ENCODE measurements at regions not wholly inside any gene's neighbourhood (a gene's known extent, or its start where the extent isn't known, plus 50 kb on each side); places are given as distances from the start of the nearest gene placed in this dataset.

- no peaks in the 10 kb centered on the region for H3F3A ChIP-seq (ENCODE audit: insufficient read depth, low read length)
Measured at GRCh38 chr9:13814647-13815400, 499.1 kb downstream of the NFIB start.

GRCh38 chr9:13811876-13812275 is 502.1 kb downstream of the NFIB start:
- H3K27ac ChIP-seq (ENCODE audit: low read depth, low read length, poor library complexity, severe bottlenecking), result no peak overlapping the region
- no peaks in the 10 kb centered on the region for H3K27me3 ChIP-seq (ENCODE audit: insufficient read depth, low read length)
- H3K4me3 ChIP-seq (ENCODE audit: low read depth, low read length, poor library complexity, severe bottlenecking), result no peak overlapping the region
- no peaks in the 10 kb centered on the region for H3K36me3 ChIP-seq (ENCODE audit: insufficient read depth, low read length)
- TF ChIP-seq EZH2 (IDR thresholded peaks at IDR 0.05; ENCODE audit: borderline replicate concordance, low read length) (no peak), CTCF (IDR thresholded peaks at IDR 0.05; ENCODE audit: low read length) (no peak)
- no peaks in the 10 kb centered on the region for H4K20me1 ChIP-seq (ENCODE audit: insufficient read depth, low read length)
- H3F3A ChIP-seq (ENCODE audit: insufficient read depth, low read length), result no peaks in the 10 kb centered on the region
- no peak overlapping the region for H2AFZ ChIP-seq (ENCODE audit: low read length)
- no peaks in the 10 kb centered on the region for H3K79me2 ChIP-seq (ENCODE audit: insufficient read depth, low read length)
- no peak overlapping the region for H3K9ac ChIP-seq (ENCODE audit: low read length)
- H3K9me2 ChIP-seq (ENCODE audit: low read depth, low read length), result no peaks in the 10 kb centered on the region
- H3K4me1 ChIP-seq (ENCODE audit: insufficient read depth, low read length, severe bottlenecking), result no peaks in the 10 kb centered on the region
- H3K9me3 ChIP-seq (ENCODE audit: low read length), result no peaks in the 10 kb centered on the region
- H3K4me2 ChIP-seq (ENCODE audit: low read length), result no peak overlapping the region

More at GRCh38 chr9:13814647-13815400, 499.1 kb downstream of the NFIB start:
- Histone ChIP-seq H3K4me3 (ENCODE audit: low read depth, low read length, poor library complexity, severe bottlenecking) (no peak overlapping the region), H3K9me3 (ENCODE audit: low read length) (no peaks in the 10 kb centered on the region), H3K27ac (ENCODE audit: low read depth, low read length, poor library complexity, severe bottlenecking) (no peak overlapping the region), H3K9ac (ENCODE audit: low read length) (no peak overlapping the region), H3K27me3 (ENCODE audit: insufficient read depth, low read length) (no peaks in the 10 kb centered on the region), H2AFZ (ENCODE audit: low read length) (no peak overlapping the region), H3K4me1 (ENCODE audit: insufficient read depth, low read length, severe bottlenecking) (no peaks in the 10 kb centered on the region), H3K79me2 (ENCODE audit: insufficient read depth, low read length) (no peaks in the 10 kb centered on the region), H3K4me2 (ENCODE audit: low read length) (no peak overlapping the region), H3K9me2 (ENCODE audit: low read depth, low read length) (no peaks in the 10 kb centered on the region; the same call in 1 of the 2 replicates), H3K36me3 (ENCODE audit: insufficient read depth, low read length) (no peaks in the 10 kb centered on the region), H4K20me1 (ENCODE audit: insufficient read depth, low read length) (no peaks in the 10 kb centered on the region)
- no peak for TF ChIP-seq EZH2 (IDR thresholded peaks at IDR 0.05; ENCODE audit: borderline replicate concordance, low read length)
- no peak for TF ChIP-seq CTCF (IDR thresholded peaks at IDR 0.05; ENCODE audit: low read length)

GRCh38 chr9:13810510-13810909 is 503.4 kb downstream of the NFIB start:
- H3K4me1 ChIP-seq (ENCODE audit: insufficient read depth, low read length, severe bottlenecking), result no peaks in the 10 kb centered on the region
- H4K20me1 ChIP-seq (ENCODE audit: insufficient read depth, low read length), result no peaks in the 10 kb centered on the region
- H3F3A ChIP-seq (ENCODE audit: insufficient read depth, low read length), result no peaks in the 10 kb centered on the region
- H3K27me3 ChIP-seq (ENCODE audit: insufficient read depth, low read length), result no peaks in the 10 kb centered on the region
- H3K79me2 ChIP-seq (ENCODE audit: insufficient read depth, low read length), result no peaks in the 10 kb centered on the region
- no peak for TF ChIP-seq CTCF (IDR thresholded peaks at IDR 0.05; ENCODE audit: low read length)
- no peak for TF ChIP-seq EZH2 (IDR thresholded peaks at IDR 0.05; ENCODE audit: borderline replicate concordance, low read length)
- no peak overlapping the region for H3K27ac ChIP-seq (ENCODE audit: low read depth, low read length, poor library complexity, severe bottlenecking)
- H3K9ac ChIP-seq (ENCODE audit: low read length), result no peak overlapping the region
- H2AFZ ChIP-seq (ENCODE audit: low read length), result no peak overlapping the region
- no peaks in the 10 kb centered on the region for H3K9me3 ChIP-seq (ENCODE audit: low read length)
- no peaks in the 10 kb centered on the region for H3K9me2 ChIP-seq (ENCODE audit: low read depth, low read length)
- H3K4me3 ChIP-seq (ENCODE audit: low read depth, low read length, poor library complexity, severe bottlenecking), result no peak overlapping the region
- no peaks in the 10 kb centered on the region for H3K36me3 ChIP-seq (ENCODE audit: insufficient read depth, low read length)
- H3K4me2 ChIP-seq (ENCODE audit: low read length), result no peak overlapping the region
